ENCODE measurements at regions not wholly inside any gene's neighbourhood (a gene's known extent, or its start where the extent isn't known, plus 50 kb on each side); places are given as distances from the start of the nearest gene placed in this dataset.
"Not testable (repeated sequence)": the region's sequence is repeated elsewhere in the genome, so short reads cannot be mapped to it uniquely, and the experiment has no call there.

DNA sequence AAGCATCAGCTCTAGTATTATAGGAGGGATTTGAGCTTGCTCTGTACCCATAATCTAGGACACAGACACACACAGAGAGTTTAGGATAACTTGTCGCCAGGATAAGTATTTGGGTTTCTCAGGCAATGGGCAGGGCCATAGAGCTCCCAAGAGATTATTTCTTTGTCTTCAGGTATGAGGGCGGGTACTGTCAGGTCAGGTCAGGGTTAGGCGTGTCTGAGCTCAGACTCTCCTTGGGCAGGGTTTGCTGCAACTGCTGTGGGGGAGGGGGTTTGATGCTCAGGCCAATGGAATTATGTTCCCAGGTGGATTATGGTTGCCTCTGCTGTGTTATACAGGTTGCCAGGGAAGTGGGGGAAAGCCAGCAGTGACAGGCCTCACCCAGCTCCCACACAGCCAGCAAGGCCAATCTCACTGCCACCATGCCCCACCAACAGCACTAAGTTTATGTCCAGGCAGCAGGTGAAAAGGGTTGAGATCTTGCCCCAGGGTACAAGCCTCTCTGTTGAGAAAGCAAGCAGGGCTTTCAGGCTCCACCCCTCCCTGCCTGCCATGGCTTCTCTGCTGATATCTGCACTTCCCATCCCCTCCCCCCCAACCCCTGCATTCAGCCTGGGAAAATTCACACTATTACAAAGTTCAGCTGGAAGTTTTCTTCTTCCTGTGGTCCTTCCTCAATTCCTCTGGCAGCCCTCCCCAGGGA, 101.3 kb downstream of the RRAGB start:
- no peaks in the 10 kb centered on the region for H3K79me2 ChIP-seq (ENCODE audit: insufficient read depth, low read length)
- no peaks in the 10 kb centered on the region for H3K9me2 ChIP-seq (replicated peaks; ENCODE audit: low read depth, low read length)
- no peak overlapping the region for H3K4me3 ChIP-seq (ENCODE audit: low read length, poor library complexity, severe bottlenecking)
- no peaks in the 10 kb centered on the region for H3K27me3 ChIP-seq (ENCODE audit: insufficient read depth, low read length, poor library complexity, severe bottlenecking)
- no peaks in the 10 kb centered on the region for H3F3A ChIP-seq (ENCODE audit: low read depth)
- H2AFZ ChIP-seq (ENCODE audit: low read length) = no peak overlapping the region
- TF ChIP-seq, protein P1, sequence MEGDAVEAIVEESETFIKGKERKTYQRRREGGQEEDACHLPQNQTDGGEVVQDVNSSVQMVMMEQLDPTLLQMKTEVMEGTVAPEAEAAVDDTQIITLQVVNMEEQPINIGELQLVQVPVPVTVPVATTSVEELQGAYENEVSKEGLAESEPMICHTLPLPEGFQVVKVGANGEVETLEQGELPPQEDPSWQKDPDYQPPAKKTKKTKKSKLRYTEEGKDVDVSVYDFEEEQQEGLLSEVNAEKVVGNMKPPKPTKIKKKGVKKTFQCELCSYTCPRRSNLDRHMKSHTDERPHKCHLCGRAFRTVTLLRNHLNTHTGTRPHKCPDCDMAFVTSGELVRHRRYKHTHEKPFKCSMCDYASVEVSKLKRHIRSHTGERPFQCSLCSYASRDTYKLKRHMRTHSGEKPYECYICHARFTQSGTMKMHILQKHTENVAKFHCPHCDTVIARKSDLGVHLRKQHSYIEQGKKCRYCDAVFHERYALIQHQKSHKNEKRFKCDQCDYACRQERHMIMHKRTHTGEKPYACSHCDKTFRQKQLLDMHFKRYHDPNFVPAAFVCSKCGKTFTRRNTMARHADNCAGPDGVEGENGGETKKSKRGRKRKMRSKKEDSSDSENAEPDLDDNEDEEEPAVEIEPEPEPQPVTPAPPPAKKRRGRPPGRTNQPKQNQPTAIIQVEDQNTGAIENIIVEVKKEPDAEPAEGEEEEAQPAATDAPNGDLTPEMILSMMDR (conservative IDR thresholded peaks at IDR 0.05; ENCODE audit: low read length) = no peak
- no peaks in the 10 kb centered on the region for H3K4me1 ChIP-seq (ENCODE audit: insufficient read depth, low read length, poor library complexity, severe bottlenecking)
- H3K9me3 ChIP-seq (ENCODE audit: insufficient read depth, low read depth, low read length) = no peaks in the 10 kb centered on the region
- no peak overlapping the region for H3K9ac ChIP-seq (ENCODE audit: low read depth, low read length, poor library complexity, severe bottlenecking)
- H3K36me3 ChIP-seq (ENCODE audit: insufficient read depth, low read length) = no peaks in the 10 kb centered on the region
- no peak overlapping the region for H3K4me2 ChIP-seq (ENCODE audit: low read depth, low read length, poor library complexity, severe bottlenecking)
- no peaks in the 10 kb centered on the region for H4K20me1 ChIP-seq (ENCODE audit: insufficient read depth, low read length, poor library complexity, severe bottlenecking)

DNA sequence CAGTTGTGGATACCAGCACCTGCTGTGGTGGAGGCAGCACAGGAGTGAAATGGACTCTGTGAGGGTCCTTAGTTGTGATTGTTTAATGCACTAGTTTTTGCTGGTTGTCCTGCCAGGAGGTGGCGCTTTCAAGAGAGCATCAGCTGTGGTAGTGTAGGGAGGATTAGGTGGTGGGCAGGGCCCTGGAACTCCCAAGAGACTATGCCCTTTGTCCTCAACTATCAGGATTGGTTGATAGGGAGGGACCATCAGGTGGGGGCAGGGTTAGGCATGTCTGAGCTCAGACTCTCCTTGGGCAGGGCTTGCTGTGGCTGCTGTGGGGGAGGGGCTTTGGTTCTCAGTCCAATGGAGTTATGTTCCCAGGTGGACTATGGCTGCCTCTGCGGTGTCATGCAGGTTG, 121.9 kb downstream of the RRAGB start:
- TF ChIP-seq, protein P1 (conservative IDR thresholded peaks at IDR 0.05; ENCODE audit: low read length) = no peak
- no peak for TF ChIP-seq EZH2phosphoT487 (IDR thresholded peaks at IDR 0.05; ENCODE audit: borderline replicate concordance)
- Histone ChIP-seq H3K79me2 (ENCODE audit: insufficient read depth, low read length) (no peaks in the 10 kb centered on the region), H3K4me2 (ENCODE audit: low read depth, low read length, poor library complexity, severe bottlenecking) (no peak overlapping the region), H3K27me3 (ENCODE audit: insufficient read depth, low read length, poor library complexity, severe bottlenecking) (no peaks in the 10 kb centered on the region), H4K20me1 (ENCODE audit: insufficient read depth, low read length, poor library complexity, severe bottlenecking) (no peaks in the 10 kb centered on the region), H3K9me3 (ENCODE audit: insufficient read depth, low read depth, low read length) (no peaks in the 10 kb centered on the region), H3F3A (ENCODE audit: low read depth) (no peaks in the 10 kb centered on the region), H3K4me3 (ENCODE audit: low read length, poor library complexity, severe bottlenecking) (no peak overlapping the region), H3K4me1 (ENCODE audit: insufficient read depth, low read length, poor library complexity, severe bottlenecking) (no peaks in the 10 kb centered on the region), H3K9me2 (replicated peaks; ENCODE audit: low read depth, low read length) (no peaks in the 10 kb centered on the region), H3K9ac (ENCODE audit: low read depth, low read length, poor library complexity, severe bottlenecking) (no peak overlapping the region), H3K36me3 (ENCODE audit: insufficient read depth, low read length) (no peaks in the 10 kb centered on the region), H2AFZ (ENCODE audit: low read length) (no peak overlapping the region)

DNA sequence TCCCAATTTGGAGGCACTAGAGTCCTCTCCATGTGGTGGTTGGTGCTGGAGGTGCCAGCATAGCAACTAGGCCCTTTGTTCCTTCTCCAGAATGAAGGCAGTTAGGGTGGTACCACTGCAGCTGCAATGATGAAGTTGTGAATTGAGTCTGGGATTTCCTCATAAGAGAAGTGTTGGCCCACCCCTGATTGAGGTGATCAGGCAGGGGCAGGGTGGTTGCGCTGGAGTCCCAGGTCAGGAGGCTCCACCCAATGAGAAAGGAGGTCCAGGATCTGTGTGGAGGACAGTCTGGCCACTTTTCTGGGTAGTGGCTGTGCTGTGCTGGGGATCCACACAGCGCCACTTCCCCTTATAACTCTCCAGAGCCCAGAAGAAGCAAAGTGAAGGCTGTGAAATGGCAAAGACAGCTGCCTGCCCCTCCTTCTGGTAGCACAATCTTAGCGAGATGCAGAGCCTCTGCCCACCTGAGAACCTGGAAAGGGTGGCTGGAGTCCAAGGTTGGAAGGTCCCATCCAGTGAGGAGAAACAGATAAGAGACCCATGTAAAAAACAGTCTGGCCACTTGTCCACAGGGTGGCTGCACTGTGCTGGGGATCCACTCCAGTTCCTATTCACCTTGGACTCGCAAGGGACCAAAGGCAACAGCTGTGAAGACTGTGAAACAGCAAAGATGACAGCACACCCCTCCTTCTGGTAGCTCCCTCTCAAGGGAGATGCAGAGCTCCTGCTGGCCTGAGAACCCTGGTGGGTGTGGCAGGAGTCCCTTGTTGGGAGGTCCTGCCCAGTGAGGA, 124.6 kb downstream of the RRAGB start:
- H3K4me2 ChIP-seq (ENCODE audit: low read depth, low read length, poor library complexity, severe bottlenecking) = no peak overlapping the region
- H3K4me1 ChIP-seq (ENCODE audit: insufficient read depth, low read length, poor library complexity, severe bottlenecking) = no peaks in the 10 kb centered on the region
- TF ChIP-seq, protein P1 (conservative IDR thresholded peaks at IDR 0.05; ENCODE audit: low read length) = no peak
- no peak for TF ChIP-seq EZH2phosphoT487 (IDR thresholded peaks at IDR 0.05; ENCODE audit: borderline replicate concordance)
- no peaks in the 10 kb centered on the region for H3K9me3 ChIP-seq (ENCODE audit: insufficient read depth, low read depth, low read length)
- no peaks in the 10 kb centered on the region for H3K79me2 ChIP-seq (ENCODE audit: insufficient read depth, low read length)
- H3K4me3 ChIP-seq (ENCODE audit: low read length, poor library complexity, severe bottlenecking) = no peak overlapping the region
- no peaks in the 10 kb centered on the region for H3F3A ChIP-seq (ENCODE audit: low read depth)
- H3K36me3 ChIP-seq (ENCODE audit: insufficient read depth, low read length) = no peaks in the 10 kb centered on the region
- no peaks in the 10 kb centered on the region for H3K27me3 ChIP-seq (ENCODE audit: insufficient read depth, low read length, poor library complexity, severe bottlenecking)
- H3K9me2 ChIP-seq (replicated peaks; ENCODE audit: low read depth, low read length) = no peaks in the 10 kb centered on the region
- H4K20me1 ChIP-seq (ENCODE audit: insufficient read depth, low read length, poor library complexity, severe bottlenecking) = no peaks in the 10 kb centered on the region
- H2AFZ ChIP-seq (ENCODE audit: low read length) = no peak overlapping the region
- no peak overlapping the region for H3K9ac ChIP-seq (ENCODE audit: low read depth, low read length, poor library complexity, severe bottlenecking)

DNA sequence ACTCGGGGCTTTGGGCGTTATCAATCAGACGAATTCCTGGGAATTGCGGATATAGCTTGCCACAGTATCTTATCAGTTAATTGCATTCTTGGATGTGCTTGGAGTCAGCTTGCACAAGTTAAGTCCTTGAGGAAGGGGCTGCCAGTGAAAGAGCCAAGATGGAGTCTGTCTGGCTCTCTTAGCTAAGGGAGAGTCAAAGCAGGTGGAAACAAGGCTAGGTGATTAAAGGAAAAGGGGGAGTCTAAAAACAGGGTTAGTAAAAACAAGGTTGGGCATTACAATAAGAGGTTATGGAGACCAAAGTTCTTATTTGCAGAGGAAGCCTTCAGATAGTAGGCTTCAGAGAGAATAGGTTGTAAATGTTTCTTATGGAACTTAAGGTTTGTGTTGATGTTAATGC, 149.2 kb downstream of the RRAGB start:
- H4K20me1 ChIP-seq (ENCODE audit: insufficient read depth, low read length, poor library complexity, severe bottlenecking); H3K9me2 ChIP-seq (replicated peaks; ENCODE audit: low read depth, low read length); H3K9me3 ChIP-seq (ENCODE audit: insufficient read depth, low read depth, low read length); H3K36me3 ChIP-seq (ENCODE audit: insufficient read depth, low read length); H3F3A ChIP-seq (ENCODE audit: low read depth); H3K27me3 ChIP-seq (ENCODE audit: insufficient read depth, low read length, poor library complexity, severe bottlenecking); H3K4me1 ChIP-seq (ENCODE audit: insufficient read depth, low read length, poor library complexity, severe bottlenecking); H3K4me3 ChIP-seq (ENCODE audit: low read length, poor library complexity, severe bottlenecking); H3K79me2 ChIP-seq (ENCODE audit: insufficient read depth, low read length); H2AFZ ChIP-seq (ENCODE audit: low read length); H3K4me2 ChIP-seq (ENCODE audit: low read depth, low read length, poor library complexity, severe bottlenecking); H3K9ac ChIP-seq (ENCODE audit: low read depth, low read length, poor library complexity, severe bottlenecking): not testable (repeated sequence)

Data from Loucy (cell line).